GM19239 (cell line): ENCODE measurements at regions not wholly inside any gene's neighbourhood (a gene's known extent, or its start where the extent isn't known, plus 50 kb on each side); places are given as distances from the start of the nearest gene placed in this dataset.
"Not testable (repeated sequence)": the region's sequence is repeated elsewhere in the genome, so short reads cannot be mapped to it uniquely, and the experiment has no call there.

Experiments
- DNase-seq: peaks from one replicate; pipeline ENCODE4 v3.0.0; 2011; ENCODE audit warnings: low spot score; ENCODE audit not compliant: insufficient read length
- FAIRE-seq: peaks from 2 replicates; lab custom pipeline; 2011; peaks lifted over from hg19 to GRCh38; lab: Jason Lieb, UNC

- FAIRE-seq: no peak
- no peak for DNase-seq
These were observed 66.2 kb downstream of the SC5D start for GRCh38 chr11:121358760-121359159.

DNA sequence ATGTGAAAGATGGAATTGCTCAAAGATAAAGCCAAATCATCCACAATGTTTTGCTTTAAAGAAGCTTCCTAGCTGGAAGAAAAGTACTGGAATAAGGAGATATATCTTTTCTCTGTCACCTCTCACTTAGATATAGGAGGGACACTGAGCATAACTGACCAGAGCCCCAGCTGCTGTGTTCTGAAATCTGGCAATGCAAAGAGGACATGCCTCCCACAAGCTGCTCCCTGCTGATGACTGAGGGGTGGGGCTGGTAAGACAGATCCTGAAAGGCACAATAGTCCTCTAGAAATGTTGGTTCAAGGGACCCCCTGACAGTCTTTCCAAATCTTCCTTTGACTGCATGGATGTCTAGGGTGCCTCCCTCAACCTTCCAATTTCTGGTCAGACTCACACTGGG lies 67.0 kb downstream of the SC5D start:
- no peak for DNase-seq
- no peak for FAIRE-seq

GRCh38 chr11:121362955-121363354 lies 70.4 kb downstream of the SC5D start:
- FAIRE-seq, DNase-seq: not testable (repeated sequence)

DNA sequence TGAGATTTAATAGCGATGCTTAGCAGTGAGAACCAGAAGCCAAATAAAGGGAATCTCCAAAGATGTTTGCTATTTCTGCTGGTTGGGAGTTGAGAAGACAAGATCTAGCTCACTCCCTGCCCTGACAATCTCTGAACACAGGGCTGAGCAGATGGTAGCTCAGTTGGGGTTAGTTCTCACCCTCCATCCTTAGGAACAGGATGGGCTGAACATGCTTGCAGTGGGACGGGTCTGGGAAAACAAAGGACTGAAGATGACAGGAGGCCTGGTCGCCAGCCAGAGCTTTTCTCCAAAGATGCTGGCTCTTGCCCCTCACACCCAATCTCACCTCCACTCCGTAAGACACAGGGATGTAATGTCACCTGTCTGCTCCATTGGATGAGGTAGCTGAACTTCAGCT lies 72.7 kb downstream of the SC5D start:
- DNase-seq (no peak), FAIRE-seq (no peak)

- FAIRE-seq: peak; percentile 37
- no peak for DNase-seq
These were observed 73.5 kb downstream of the SC5D start for GRCh38 chr11:121366038-121366437.

GRCh38 chr11:121367001-121367843 lies 74.7 kb downstream of the SC5D start:
- DNase-seq: peak; percentile 70
- FAIRE-seq: peak; percentile 100

DNA sequence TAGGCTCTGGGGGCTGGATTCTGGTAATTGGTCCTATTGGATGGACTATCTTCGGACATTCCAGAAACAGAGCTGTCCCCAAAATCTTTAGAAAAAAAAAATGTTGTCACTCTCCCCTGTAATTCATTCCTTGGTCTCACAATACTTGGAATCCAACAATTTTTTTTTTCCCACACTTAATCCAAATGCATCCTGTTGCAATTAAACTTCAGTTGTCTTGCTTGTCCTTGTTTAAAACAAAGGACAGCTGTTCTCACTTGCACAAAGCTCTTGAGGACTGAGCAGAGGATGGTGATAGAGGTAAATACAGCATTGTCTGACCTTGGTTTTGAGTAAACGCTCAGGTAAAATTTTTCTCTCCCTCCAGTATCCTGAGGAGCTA lies 75.3 kb downstream of the SC5D start:
- no peak for FAIRE-seq
- DNase-seq: no peak

DNA sequence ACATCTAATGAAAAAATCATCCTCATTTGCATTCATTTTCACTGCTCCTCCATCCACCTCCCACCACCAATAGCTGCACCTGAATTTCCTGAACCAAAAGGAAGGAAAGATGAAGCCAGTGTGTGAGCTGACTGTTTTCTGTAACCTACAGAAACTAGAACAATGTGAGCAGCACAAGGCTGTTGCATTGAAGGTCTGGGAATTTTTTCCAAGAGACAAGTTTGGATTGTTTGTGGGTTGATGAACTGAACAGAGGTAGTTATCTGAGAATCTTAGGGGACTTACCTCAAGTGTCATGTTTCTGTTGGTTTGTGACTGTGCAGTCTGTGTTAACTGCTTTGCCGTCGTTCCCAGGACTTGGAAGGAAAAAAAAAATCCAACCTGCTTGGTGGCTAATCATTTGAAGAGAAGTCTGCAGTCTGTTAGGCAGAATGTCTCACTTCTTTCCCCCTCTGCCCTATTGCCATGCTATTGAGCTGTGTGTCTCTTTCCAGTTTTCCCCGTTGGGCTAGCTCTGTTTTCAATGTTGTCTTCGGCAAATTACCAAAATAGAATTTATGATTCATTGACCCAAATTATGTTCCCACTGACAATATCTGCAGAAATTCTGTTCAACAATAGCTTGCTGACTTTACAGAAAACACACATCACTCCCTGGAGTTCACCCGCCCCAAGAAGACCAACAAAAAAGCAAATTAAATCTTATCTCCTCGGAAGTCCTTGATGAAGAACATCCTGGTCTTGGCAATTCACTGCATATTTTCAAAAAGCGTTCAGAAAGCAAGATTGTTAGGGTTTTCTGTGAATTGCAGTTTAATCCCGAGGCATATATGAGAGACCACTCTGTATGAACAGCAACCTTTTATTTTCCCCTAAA lies 76.0 kb downstream of the SC5D start:
- DNase-seq (no peak), FAIRE-seq (no peak)

DNA sequence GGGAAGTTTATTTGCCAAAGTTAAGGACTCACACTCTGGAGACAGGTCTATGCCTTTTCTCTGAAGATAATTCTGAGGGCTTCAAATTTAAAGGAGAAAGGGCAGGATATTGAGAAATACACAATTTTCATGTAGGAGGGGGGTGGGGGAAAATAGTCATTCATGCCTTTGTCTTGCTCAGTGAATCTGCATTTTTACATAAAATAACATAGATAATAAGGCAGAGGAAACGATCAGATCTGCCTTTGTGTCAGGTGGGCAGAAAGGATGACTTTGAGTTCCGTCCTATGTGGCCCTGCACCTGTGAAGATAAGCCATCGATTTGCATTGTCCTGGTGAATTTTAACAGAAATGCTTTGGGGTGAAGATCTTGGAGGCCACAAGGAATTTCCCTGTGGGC lies 76.8 kb downstream of the SC5D start:
- no peak for FAIRE-seq
- DNase-seq: no peak

GRCh38 chr11:121372028-121372427 lies 79.5 kb downstream of the SC5D start:
- FAIRE-seq: no peak
- no peak for DNase-seq

DNA sequence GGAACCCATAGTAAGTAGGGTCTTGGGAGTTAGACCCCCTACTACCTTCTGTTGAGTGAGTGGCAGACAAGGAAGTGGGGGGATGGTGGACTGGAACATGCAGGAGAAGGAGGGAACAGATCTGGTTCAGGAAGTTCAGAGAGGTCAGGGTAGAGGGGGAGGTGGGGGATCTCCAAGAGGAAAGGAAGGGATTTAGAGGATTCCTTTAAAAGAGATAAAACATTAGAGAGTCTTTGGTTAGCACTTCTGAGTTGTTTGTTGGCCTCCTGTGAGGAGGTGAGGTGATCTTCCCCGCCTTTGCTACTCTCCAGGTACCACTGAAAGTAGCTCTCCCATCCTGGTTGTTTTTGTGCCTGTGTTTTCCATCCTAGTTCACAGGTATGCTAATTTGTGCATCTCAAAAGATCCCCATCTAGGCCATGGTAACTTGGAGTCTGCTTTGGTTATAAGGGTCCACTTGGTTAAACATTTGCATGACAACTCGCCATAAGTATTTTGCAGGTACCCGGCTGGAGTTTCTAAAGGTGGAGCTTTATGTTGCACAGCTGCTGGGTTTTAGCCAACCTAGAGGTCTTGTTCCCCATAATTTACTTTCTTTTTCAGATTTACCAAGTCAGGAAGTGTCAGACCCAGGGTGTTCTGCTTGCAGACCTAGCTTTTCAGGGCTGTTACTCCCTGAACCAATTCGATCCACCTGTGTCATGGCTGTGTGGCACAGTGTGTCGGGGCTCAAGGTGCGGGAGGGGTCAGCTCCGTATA lies 79.3 kb upstream of the SORL1 start:
- FAIRE-seq: peak; percentile 100
- DNase-seq: no peak

GRCh38 chr11:121374286-121374985 lies 77.7 kb upstream of the SORL1 start:
- FAIRE-seq (peak; percentile 80), DNase-seq (no peak)

- no peak for DNase-seq
These were observed 76.0 kb upstream of the SORL1 start for GRCh38 chr11:121376130-121376529.

DNA sequence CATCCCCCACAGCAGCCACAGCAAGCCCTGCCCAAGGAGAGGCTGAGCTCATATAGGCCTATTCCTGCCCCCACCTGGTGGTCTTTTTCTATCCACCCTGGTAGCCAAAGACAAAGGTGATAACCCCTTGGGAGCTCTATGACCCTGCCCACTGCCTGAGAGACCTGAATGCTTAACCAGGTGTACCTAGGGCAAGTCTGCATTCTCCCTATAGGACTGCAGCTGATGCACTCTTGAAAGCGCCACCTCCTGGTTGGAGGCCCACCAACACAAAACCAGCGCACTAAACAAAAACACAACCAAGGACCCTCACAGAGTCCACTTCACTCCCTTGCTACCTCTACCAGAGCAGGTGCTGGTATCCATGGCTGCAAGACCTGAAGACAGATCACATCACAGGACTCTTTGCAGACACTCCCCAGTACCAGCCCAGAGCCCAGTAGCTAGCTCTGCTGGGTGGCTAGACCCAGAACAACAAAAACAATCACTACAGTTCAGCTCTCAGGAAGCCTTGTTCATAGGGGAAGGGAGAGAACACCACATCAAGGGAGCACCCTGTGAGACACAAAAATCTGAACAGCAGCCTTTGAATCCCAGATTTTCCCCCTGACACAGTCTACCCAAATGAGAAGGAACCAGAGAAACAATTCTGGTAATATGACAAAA lies 72.8 kb upstream of the SORL1 start:
- FAIRE-seq, DNase-seq: not testable (repeated sequence)

More at GRCh38 chr11:121376130-121376529, 76.0 kb upstream of the SORL1 start:
- FAIRE-seq: no peak

DNA sequence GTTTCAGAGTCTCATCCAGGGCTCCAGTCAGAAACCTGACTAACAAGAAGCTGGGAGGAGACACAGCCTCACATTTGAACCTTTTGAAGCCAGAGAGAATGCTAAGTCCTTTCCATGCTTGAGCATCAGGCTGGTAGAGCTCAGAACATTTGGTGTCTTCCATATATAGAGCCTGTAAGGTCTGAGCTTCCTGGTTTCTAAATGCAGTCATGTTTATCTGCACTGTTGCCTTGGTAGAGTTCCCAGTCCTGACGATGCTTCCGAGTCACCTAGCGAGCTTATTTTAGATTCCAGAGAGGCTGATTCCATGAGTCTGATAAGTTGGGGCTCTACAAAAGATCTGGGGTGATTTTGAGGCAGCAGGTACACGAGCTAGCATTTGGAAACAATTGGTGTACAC lies 68.4 kb upstream of the SORL1 start:
- DNase-seq: no peak
- no peak for FAIRE-seq

GRCh38 chr11:121385688-121386087 lies 66.4 kb upstream of the SORL1 start:
- FAIRE-seq: no peak
- no peak for DNase-seq
